ENCODE measurements at regions not wholly inside any gene's neighbourhood (a gene's known extent, or its start where the extent isn't known, plus 50 kb on each side); places are given as distances from the start of the nearest gene placed in this dataset.

- Histone ChIP-seq H3K36me3 (ENCODE audit: control insufficient read depth in 2 of 2, insufficient read depth in 2 of 2, low read length in 1 of 2) (no peaks in the 10 kb centered on the region), H3K9me3 (replicated peaks; ENCODE audit: control insufficient read depth, insufficient read depth, low read length) (no peaks in the 10 kb centered on the region), H3K27me3 (replicated peaks in 1 of 2; ENCODE audit: control insufficient read depth in 2 of 2, insufficient read depth in 2 of 2, low read length in 1 of 2) (no peaks in the 10 kb centered on the region), H3K4me2 (ENCODE audit: control insufficient read depth, insufficient read depth) (no peak overlapping the region), H4K20me1 (ENCODE audit: control insufficient read depth, insufficient read depth) (no peaks in the 10 kb centered on the region), H2AFZ (ENCODE audit: control insufficient read depth, low read depth, low read length) (no peak overlapping the region), H3K9ac (ENCODE audit: control insufficient read depth, insufficient read depth, low read length) (no peak overlapping the region), H3K4me1 (ENCODE audit: control insufficient read depth, insufficient read depth, low read length) (no peaks in the 10 kb centered on the region), H3K79me2 (ENCODE audit: control insufficient read depth, insufficient read depth, low read length) (no peaks in the 10 kb centered on the region), H3K27ac (ENCODE audit: control insufficient read depth, insufficient read depth) (no peak overlapping the region), H3K4me3 (no peak overlapping the region)
- DNase-seq (ENCODE audit: low read depth, low spot score) (no peak), FAIRE-seq (no peak), ATAC-seq (no peak)
- intact Hi-C loops (cut with micrococcal nuclease; ENCODE audit: unreplicated experiment) (no loop called here), in situ Hi-C loops (cut with MboI) (no loop called here)
- ChIA-PET SMC1A (ENCODE audit: uncharacterized antibody, unreplicated experiment) (no interaction called here), CTCF (no interaction called here), RAD21 (ENCODE audit: unreplicated experiment) (no interaction called here), POLR2A (no interaction called here)
- BruUV-seq (replicated peaks), result no TSS peak
- 20% methylated on average over 3 of the region's 3 CpGs for WGBS (ENCODE audit: insufficient coverage, insufficient replicate concordance, low lambda C conversion rate, missing lambda C conversion rate)
- TF ChIP-seq SPI1 (IDR thresholded peaks at IDR 0.05; ENCODE audit: borderline replicate concordance, insufficient read depth, low read depth, low read length), result no peak
- no peak for TF ChIP-seq CUX1 (IDR thresholded peaks at IDR 0.05; ENCODE audit: insufficient replicate concordance, low read depth, low read length)
- TF ChIP-seq SIN3A (IDR thresholded peaks at IDR 0.05; ENCODE audit: low read depth, low read length), result no peak
- TF ChIP-seq CHD2 (IDR thresholded peaks at IDR 0.05; ENCODE audit: borderline replicate concordance, low read depth, low read length), result no peak
- TF ChIP-seq ETV6 (conservative IDR thresholded peaks at IDR 0.05 in 1 of 2, IDR thresholded peaks at IDR 0.05 in 1 of 2; ENCODE audit: borderline replicate concordance in 1 of 2, low read depth in 1 of 2), result no peak
- no peak for TF ChIP-seq NFXL1 (IDR thresholded peaks at IDR 0.05; ENCODE audit: borderline replicate concordance)
Measured at GRCh38 chr13:64420181-64420580, 2810.0 kb downstream of the PCDH9 start.
